HEK293 (cell line): ENCODE measurements at regions not wholly inside any gene's neighbourhood (a gene's known extent, or its start where the extent isn't known, plus 50 kb on each side); places are given as distances from the start of the nearest gene placed in this dataset.

ENCODE experiments used
- CTCF ChIP-seq: fragments of 450-650 bp; formaldehyde crosslinking; IDR thresholded peaks from 2 replicates; pipeline ENCODE4 v1.5.1; 2016; ENCODE audit warnings: missing biosample characterization, missing genetic modification characterization
- MYNN ChIP-seq: fragments of 450-650 bp; formaldehyde crosslinking; IDR thresholded peaks from 2 replicates; pipeline ENCODE4 v1.5.1; 2016; ENCODE audit warnings: missing biosample characterization, missing genetic modification characterization, borderline replicate concordance
- ZNF302 ChIP-seq: fragments of 450-650 bp; formaldehyde crosslinking; IDR thresholded peaks from 2 replicates; pipeline ENCODE4 v1.5.1; 2016; ENCODE audit warnings: missing biosample characterization, missing genetic modification characterization, low read depth
- TF ChIP-seq, protein P1 (sequence below): sonication (generic); formaldehyde crosslinking; IDR thresholded peaks from 2 replicates; pipeline ENCODE4 v1.8.1; 2022; ENCODE audit warnings: mild to moderate bottlenecking, moderate library complexity, missing genetic modification reagents

DNA sequence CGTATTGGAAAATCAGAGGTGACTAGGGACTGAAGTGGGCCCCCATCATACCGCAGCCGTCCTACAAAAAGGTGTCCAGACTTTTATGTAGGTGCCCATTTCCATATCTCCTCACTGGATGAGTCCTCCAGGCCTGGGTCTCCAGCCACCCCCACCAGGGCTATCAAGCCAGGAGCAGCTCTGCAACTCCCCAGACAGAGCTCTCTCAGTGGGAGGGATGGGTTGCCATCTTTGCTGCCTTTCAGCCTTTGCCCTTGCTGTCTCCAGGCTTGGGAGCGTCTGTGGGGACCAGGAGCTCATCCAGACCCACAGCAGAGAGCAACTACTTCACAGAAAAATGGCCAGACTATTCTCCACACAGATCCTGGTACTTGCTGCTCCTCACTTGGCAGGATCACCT, 802.7 kb upstream of the IGFBP3 start:
- TF ChIP-seq CTCF (tag by site-specific recombination) (no peak), MYNN (tag by site-specific recombination) (no peak), ZNF302 (no peak)
- TF ChIP-seq, protein P1, sequence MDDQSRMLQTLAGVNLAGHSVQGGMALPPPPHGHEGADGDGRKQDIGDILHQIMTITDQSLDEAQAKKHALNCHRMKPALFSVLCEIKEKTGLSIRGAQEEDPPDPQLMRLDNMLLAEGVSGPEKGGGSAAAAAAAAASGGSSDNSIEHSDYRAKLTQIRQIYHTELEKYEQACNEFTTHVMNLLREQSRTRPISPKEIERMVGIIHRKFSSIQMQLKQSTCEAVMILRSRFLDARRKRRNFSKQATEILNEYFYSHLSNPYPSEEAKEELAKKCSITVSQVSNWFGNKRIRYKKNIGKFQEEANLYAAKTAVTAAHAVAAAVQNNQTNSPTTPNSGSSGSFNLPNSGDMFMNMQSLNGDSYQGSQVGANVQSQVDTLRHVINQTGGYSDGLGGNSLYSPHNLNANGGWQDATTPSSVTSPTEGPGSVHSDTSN (CRISPR knock-in tag) = no peak
